K562 (cell line): ENCODE measurements at regions not wholly inside any gene's neighbourhood (a gene's known extent, or its start where the extent isn't known, plus 50 kb on each side); places are given as distances from the start of the nearest gene placed in this dataset.

Experiments used
- ATAC-seq: fragments of 200-7000 bp; cut with Tn5 transposase; 3 replicates; pipeline ENCODE4 v1.9.1; 2020; ENCODE audit warnings: moderate library complexity
- BruUV-seq: library from RNA; stranded (reverse); fragments of 400-500 nt; replicated peaks from 2 replicates; lab custom pipeline; 2021; lab: Mats Ljungman, UMichigan
- CTCF ChIA-PET: fragments of 300-600 bp; formaldehyde crosslinking; extraction: SDS; loops from one replicate; lab custom pipeline; 2021; ENCODE audit warnings: low intra/inter-chr PET ratio; lab: Yijun Ruan, JAX
- POLR2A ChIA-PET: fragments of 300-600, 350-650 bp; sonication (Branson Sonifier 250); formaldehyde crosslinking; extraction: SDS; loops from one replicate; lab custom pipeline; 2021; ENCODE audit warnings: antibody characterized with exemption, inconsistent platforms; lab: Yijun Ruan, JAX
- DNase-seq, 4 experiments: peaks; one replicate each; pipeline versions ENCODE4 v3.0.0 to v3.0.0-alpha.2; 2011 to 2018; ENCODE audit warnings: low spot score in 3 of 4, mixed read lengths in 3 of 4; ENCODE audit errors: extremely low read depth in 1 of 4
- FAIRE-seq: peaks from 2 replicates; lab custom pipeline; 2011; peaks lifted over from hg19 to GRCh38; lab: Jason Lieb, UNC
- H2AFZ ChIP-seq: 2 replicates; pipeline ENCODE4 v1.6.0; 2011; ENCODE audit warnings: low read depth, low read length, control low read depth, inconsistent platforms
- H3K27ac ChIP-seq: fragments of 200-600 bp; 3 replicates; pipeline ENCODE4 v1.8.0; 2011; ENCODE audit warnings: low read depth, mild to moderate bottlenecking, control low read depth, inconsistent platforms, low read length, moderate library complexity, mixed read lengths; ENCODE audit errors: extremely low read depth
- H3K27me3 ChIP-seq, 2 experiments: fragments of 300-600 bp in 1 of 2; 2 replicates in 1 of 2; 3 replicates in 1 of 2; pipeline versions ENCODE4 v1.6.0 to v1.8.0; 2011; ENCODE audit warnings: inconsistent platforms in 2 of 2, low read length in 2 of 2, mild to moderate bottlenecking in 1 of 2, mixed read lengths in 1 of 2, moderate library complexity in 1 of 2; ENCODE audit not compliant: control insufficient read depth in 2 of 2, insufficient read depth in 2 of 2
- H3K36me3 ChIP-seq: fragments of 300-600 bp; 3 replicates; pipeline ENCODE4 v1.8.0; 2011; ENCODE audit warnings: mild to moderate bottlenecking, low read length, inconsistent platforms; ENCODE audit not compliant: control insufficient read depth, insufficient read depth
- H3K4me1 ChIP-seq, 2 experiments: fragments of 200-600 bp in 1 of 2; replicated peaks in 1 of 2; 2 replicates in 1 of 2; 3 replicates in 1 of 2; pipeline versions ENCODE4 v1.5.1 to v1.8.0; 2011; ENCODE audit warnings: inconsistent platforms in 2 of 2, low read length in 2 of 2, mild to moderate bottlenecking in 1 of 2, mixed read lengths in 1 of 2, moderate library complexity in 1 of 2; ENCODE audit not compliant: control insufficient read depth in 2 of 2, insufficient read depth in 2 of 2
- H3K4me2 ChIP-seq: 2 replicates; pipeline ENCODE4 v1.6.1; 2011; ENCODE audit warnings: low read length, control low read depth, inconsistent platforms, mixed read lengths; ENCODE audit not compliant: insufficient read depth
- H3K4me3 ChIP-seq: fragments of 200-600 bp; sonication (generic), shearing (Covaris generic); 2 replicates; pipeline ENCODE4 v1.5.1; 2016; ENCODE audit warnings: control low read depth, inconsistent platforms
- H3K79me2 ChIP-seq: fragments of 200-600 bp; 3 replicates; pipeline ENCODE4 v1.8.0; 2011; ENCODE audit warnings: low read length, inconsistent platforms; ENCODE audit not compliant: control insufficient read depth, insufficient read depth
- H3K9ac ChIP-seq, 2 experiments: 2 replicates each; pipeline versions ENCODE4 v1.6.0 to v1.6.1; 2011; ENCODE audit warnings: low read depth in 2 of 2, low read length in 2 of 2, control low read depth in 1 of 2, inconsistent platforms in 1 of 2, mild to moderate bottlenecking in 1 of 2, mixed read lengths in 1 of 2; ENCODE audit not compliant: insufficient read depth in 1 of 2
- H3K9me1 ChIP-seq: one replicate; pipeline ENCODE4 v1.6.0; 2011; ENCODE audit warnings: inconsistent platforms, mild to moderate bottlenecking, low read length, moderate library complexity; ENCODE audit not compliant: control insufficient read depth, insufficient read depth
- H3K9me3 ChIP-seq: replicated peaks from 2 replicates; pipeline ENCODE4 v1.5.1; 2011; ENCODE audit warnings: low read depth, low read length, inconsistent platforms; ENCODE audit not compliant: control insufficient read depth, insufficient read depth
- H4K20me1 ChIP-seq: replicated peaks from 2 replicates; pipeline ENCODE4 v1.6.1; 2011; ENCODE audit warnings: low read length, inconsistent platforms, mixed read lengths; ENCODE audit not compliant: control insufficient read depth, insufficient read depth
- BMI1 ChIP-seq: fragments of 150-350 bp; IDR thresholded peaks from 2 replicates; pipeline ENCODE4 v1.6.1; 2014; ENCODE audit warnings: low read length
- CTCF ChIP-seq, 3 experiments: IDR thresholded peaks in 2 of 3; conservative IDR thresholded peaks in 1 of 3; 2 replicates each; pipeline ENCODE4 v1.5.1; 2011 to 2012; ENCODE audit warnings: low read length in 3 of 3, mild to moderate bottlenecking in 3 of 3, control low read depth in 2 of 3, improper control_type of control experiment in 1 of 3, inconsistent platforms in 1 of 3, low read depth in 1 of 3, mixed read lengths in 1 of 3, moderate library complexity in 1 of 3; ENCODE audit not compliant: insufficient read depth in 2 of 3
- ELF1 ChIP-seq: fragments of 200-800 bp; sonication (Bioruptor generic); IDR thresholded peaks from 2 replicates; pipeline ENCODE4 v1.6.1; 2016; ENCODE audit warnings: missing genetic modification characterization, missing compliant biosample characterization
- EP300 ChIP-seq: IDR thresholded peaks from 2 replicates; pipeline ENCODE4 v1.6.1; 2012; ENCODE audit warnings: low read length, improper control_type of control experiment
- EZH2 ChIP-seq: IDR thresholded peaks from 2 replicates; pipeline ENCODE4 v1.6.1; 2012; ENCODE audit warnings: low read depth, mild to moderate bottlenecking, inconsistent platforms, low read length, borderline replicate concordance
- RAD21 ChIP-seq, 2 experiments: fragments of 250-450 bp in 1 of 2; fragments of 450-650 bp in 1 of 2; sonication (Bioruptor Pico) in 1 of 2; formaldehyde crosslinking in 1 of 2; IDR thresholded peaks in 1 of 2; conservative IDR thresholded peaks in 1 of 2; 2 replicates each; pipeline versions ENCODE4 v1.4.0 to v1.8.0; 2020 to 2022; ENCODE audit warnings: mild to moderate bottlenecking in 2 of 2, moderate library complexity in 1 of 2
- REST ChIP-seq, 2 experiments: fragments of 450-650 bp; formaldehyde crosslinking in 1 of 2; IDR thresholded peaks; 2 replicates each; pipeline versions ENCODE4 v1.4.0 to v1.6.1; 2014 to 2020; ENCODE audit warnings: mild to moderate bottlenecking in 2 of 2, borderline replicate concordance in 1 of 2, low read depth in 1 of 2
- SMC3 ChIP-seq: conservative IDR thresholded peaks from 2 replicates; pipeline ENCODE4 v1.6.1; 2011; ENCODE audit warnings: low read depth, low read length, improper control_type of control experiment; ENCODE audit not compliant: insufficient read depth
- WGBS: fragments of 100-300 bp; shearing (Covaris generic); methylation state at CpG from one replicate; pipeline ENCODE4 v1.1.6; 2016; ENCODE audit warnings: low coverage, mixed read lengths; ENCODE audit not compliant: insufficient coverage; ENCODE audit errors: missing lambda C conversion rate; 5-methylcytosine and 5-hydroxymethylcytosine counted together
- in situ Hi-C: fragments of 300-500 bp; cut with MboI; formaldehyde crosslinking; loops from 4 replicates; pipeline ENCODE4 v1.15.0; 2018; ENCODE audit warnings: inconsistent platforms, mixed read lengths
- intact Hi-C: fragments of 100-400 bp; cut with micrococcal nuclease; formaldehyde crosslinking; loops from 2 replicates; pipeline ENCODE4 v1.14.2; 2022

- peak; percentile 65 for FAIRE-seq
- H3K4me2 ChIP-seq = no peak overlapping the region
- H3K9ac ChIP-seq = no peak overlapping the region
- H2AFZ ChIP-seq = no peak overlapping the region
- POLR2A ChIA-PET = interaction anchor here (0.5 to 1.3 kb wide), 2 partner anchors 8 to 1761 kb away, joined by 3 to 4 read pairs; no protein-coding TSS in a partner anchor
- H3K27me3 ChIP-seq = no peaks in the 10 kb centered on the region
- H3K27ac ChIP-seq = no peak overlapping the region
- H3K4me3 ChIP-seq = no peak overlapping the region
- CTCF ChIA-PET = interaction anchor here (0.6 to 1.1 kb wide), 2 partner anchors 773 to 1871 kb away, joined by 4 read pairs; no protein-coding TSS in a partner anchor
- in situ Hi-C loops = no loop called here
- no peaks in the 10 kb centered on the region for H3K9me1 ChIP-seq
- BruUV-seq = no TSS peak
- no peaks in the 10 kb centered on the region for H3K9me3 ChIP-seq
- peak; percentile 66; the same call in 2 of the 3 replicates for ATAC-seq
- no peaks in the 10 kb centered on the region for H3K79me2 ChIP-seq
- H3K36me3 ChIP-seq = no peaks in the 10 kb centered on the region
- 14% methylated on average over 5 of the region's 5 CpGs for WGBS
- H3K4me1 ChIP-seq = no peaks in the 10 kb centered on the region; a peak in 1 of 5 replicates
- no peaks in the 10 kb centered on the region for H4K20me1 ChIP-seq
- intact Hi-C loops = loop anchor here (1.0 to 10.0 kb wide), 3 partner anchors 1321 to 1871 kb away; no protein-coding TSS in a partner anchor
- DNase-seq = peak; percentile 16 to 48 (median 28)
- peak; percentile 69; the same call in 1 of the 2 replicates for TF ChIP-seq REST (IDR thresholded peaks at IDR 0.05; ENCODE audit: borderline replicate concordance)
- no peak for TF ChIP-seq REST (CRISPR knock-in tag; IDR thresholded peaks at IDR 0.05; ENCODE audit: low read depth)
- TF ChIP-seq SMC3 = peak; percentile 67
- TF ChIP-seq BMI1 = no peak
- TF ChIP-seq CTCF (IDR thresholded peaks at IDR 0.05 in 2 of 3, conservative IDR thresholded peaks at IDR 0.05 in 1 of 3; ENCODE audit: insufficient read depth in 2 of 3, low read depth in 1 of 3, low read length in 3 of 3) = peak; percentile 29 to 77 (median 72); a peak in 5 of 6 replicates
- TF ChIP-seq EZH2 = no peak
- TF ChIP-seq ELF1 (tag) = peak; percentile 36; the same call in 1 of the 2 replicates
- TF ChIP-seq EP300 = 0 out of 2 replicates have a peak, but pooled peaks have one; percentile 3
- peak; percentile 91 for TF ChIP-seq RAD21 (CRISPR knock-in tag; conservative IDR thresholded peaks at IDR 0.05 in 1 of 2, IDR thresholded peaks at IDR 0.05 in 1 of 2)
These were observed 150.8 kb upstream of the KCNMB2 start for GRCh38 chr3:178385280-178385952.
